ENCODE measurements at regions not wholly inside any gene's neighbourhood (a gene's known extent, or its start where the extent isn't known, plus 50 kb on each side); places are given as distances from the start of the nearest gene placed in this dataset.
"Not testable (repeated sequence)": the region's sequence is repeated elsewhere in the genome, so short reads cannot be mapped to it uniquely, and the experiment has no call there.

DNA sequence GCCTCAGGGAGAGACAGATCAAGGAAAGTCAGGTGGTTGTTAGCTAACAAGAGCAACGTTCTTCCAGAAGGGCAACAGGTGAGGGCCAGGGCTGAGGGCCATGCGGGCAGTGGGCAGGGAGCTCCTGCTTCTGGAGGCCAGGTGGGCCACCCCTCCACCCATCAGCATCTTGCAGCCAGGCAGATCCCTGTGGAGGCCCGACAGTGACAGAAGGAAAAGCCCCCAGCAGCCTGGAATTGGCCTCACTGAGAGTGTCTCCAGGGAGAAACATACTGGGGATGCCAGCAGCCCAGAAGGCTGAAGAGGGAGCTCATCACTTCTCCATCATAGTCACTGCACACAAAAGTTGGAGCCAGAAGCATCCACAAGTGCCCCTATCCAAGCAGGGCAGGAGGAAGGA lies 300.1 kb downstream of the BCL2L11 start:
- TF ChIP-seq, protein P1, sequence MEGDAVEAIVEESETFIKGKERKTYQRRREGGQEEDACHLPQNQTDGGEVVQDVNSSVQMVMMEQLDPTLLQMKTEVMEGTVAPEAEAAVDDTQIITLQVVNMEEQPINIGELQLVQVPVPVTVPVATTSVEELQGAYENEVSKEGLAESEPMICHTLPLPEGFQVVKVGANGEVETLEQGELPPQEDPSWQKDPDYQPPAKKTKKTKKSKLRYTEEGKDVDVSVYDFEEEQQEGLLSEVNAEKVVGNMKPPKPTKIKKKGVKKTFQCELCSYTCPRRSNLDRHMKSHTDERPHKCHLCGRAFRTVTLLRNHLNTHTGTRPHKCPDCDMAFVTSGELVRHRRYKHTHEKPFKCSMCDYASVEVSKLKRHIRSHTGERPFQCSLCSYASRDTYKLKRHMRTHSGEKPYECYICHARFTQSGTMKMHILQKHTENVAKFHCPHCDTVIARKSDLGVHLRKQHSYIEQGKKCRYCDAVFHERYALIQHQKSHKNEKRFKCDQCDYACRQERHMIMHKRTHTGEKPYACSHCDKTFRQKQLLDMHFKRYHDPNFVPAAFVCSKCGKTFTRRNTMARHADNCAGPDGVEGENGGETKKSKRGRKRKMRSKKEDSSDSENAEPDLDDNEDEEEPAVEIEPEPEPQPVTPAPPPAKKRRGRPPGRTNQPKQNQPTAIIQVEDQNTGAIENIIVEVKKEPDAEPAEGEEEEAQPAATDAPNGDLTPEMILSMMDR (IDR thresholded peaks at IDR 0.05): not testable (repeated sequence)
- not testable (repeated sequence) for TF ChIP-seq POLR2AphosphoS5, POLR2A (IDR thresholded peaks at IDR 0.05)
